Aorta (tissue), 5 donors: ENCODE measurements at regions not wholly inside any gene's neighbourhood (a gene's known extent, or its start where the extent isn't known, plus 50 kb on each side); places are given as distances from the start of the nearest gene placed in this dataset.
"Not testable (repeated sequence)": the region's sequence is repeated elsewhere in the genome, so short reads cannot be mapped to it uniquely, and the experiment has no call there.

ENCODE experiments used
- ATAC-seq: fragments of 200-7000 bp; cut with Tn5 transposase; one replicate; pipeline ENCODE4 v1.9.1; 2022; ENCODE audit warnings: moderate library complexity; ENCODE audit not compliant: low FRiP score
- DNase-seq, 2 donors: peaks; one replicate each; pipeline ENCODE4 v3.0.0-alpha.2; 2020
- H3K27ac ChIP-seq, 2 donors: one replicate each; pipeline ENCODE4 v1.5.1; 2013; ENCODE audit warnings: low read length in 2 of 2, mild to moderate bottlenecking in 2 of 2, moderate library complexity in 2 of 2, control low read depth in 1 of 2, inconsistent platforms in 1 of 2, low read depth in 1 of 2
- H3K27me3 ChIP-seq, 2 donors: one replicate each; pipeline ENCODE4 v1.6.1; 2013; ENCODE audit warnings: control low read depth in 1 of 2, low read length in 1 of 2, mild to moderate bottlenecking in 1 of 2, moderate library complexity in 1 of 2; ENCODE audit not compliant: insufficient read depth in 2 of 2, control insufficient read depth in 1 of 2
- H3K36me3 ChIP-seq, 2 donors: one replicate each; pipeline ENCODE4 v1.6.1; 2013; ENCODE audit warnings: control low read depth in 1 of 2, low read length in 1 of 2, mild to moderate bottlenecking in 1 of 2; ENCODE audit not compliant: insufficient read depth in 2 of 2, control insufficient read depth in 1 of 2
- H3K4me1 ChIP-seq, 2 donors: one replicate each; pipeline ENCODE4 v1.6.1; 2013; ENCODE audit warnings: low read length in 2 of 2, control low read depth in 1 of 2, mild to moderate bottlenecking in 1 of 2, moderate library complexity in 1 of 2; ENCODE audit not compliant: insufficient read depth in 2 of 2, control insufficient read depth in 1 of 2
- H3K4me3 ChIP-seq, 2 donors: one replicate each; pipeline ENCODE4 v1.5.1; 2013; ENCODE audit warnings: low read length in 2 of 2, control low read depth in 1 of 2, mild to moderate bottlenecking in 1 of 2
- H3K9me3 ChIP-seq: one replicate; pipeline ENCODE4 v1.6.1; 2013; ENCODE audit warnings: mild to moderate bottlenecking, low read length; ENCODE audit not compliant: control insufficient read depth
- WGBS, 2 donors: extraction: QIAGEN DNeasy Blood & Tissue Kit; methylation state at CpG; one replicate each; pipeline ENCODE4 v1.1.7; 2013; 5-methylcytosine and 5-hydroxymethylcytosine counted together
- intact Hi-C, 2 donors: fragments of 100-400 bp; cut with DNase I; formaldehyde crosslinking; loops; one replicate each; pipeline versions ENCODE4 v1.14.2 to v1.15.0; 2022
- donor health status: healthy with polysubstance abuse.
- donor health status: Bipolar disorder and iron deficiency.
- donor health status: DM: no; HTN: no; CAD: no.
- donor health status: DM: no; HTN: no; CAD: no.
- donor health status: DM: yes; HTN: yes; CAD: no.

GRCh38 chr6:121791396-121792315, 356.2 kb downstream of the GJA1 start:
- intact Hi-C loops, result no loop called here
- H3K27me3 ChIP-seq, result no peaks in the 10 kb centered on the region
- no peaks in the 10 kb centered on the region for H3K36me3 ChIP-seq
- ATAC-seq (no peak), DNase-seq (no peak)
- H3K9me3 ChIP-seq, result no peaks in the 10 kb centered on the region
- no peak overlapping the region for H3K27ac ChIP-seq
- no peaks in the 10 kb centered on the region for H3K4me1 ChIP-seq
- WGBS, 2 donors, result 80 to 82% methylated on average over 6 of the region's 6 CpGs
- no peak overlapping the region for H3K4me3 ChIP-seq

DNA sequence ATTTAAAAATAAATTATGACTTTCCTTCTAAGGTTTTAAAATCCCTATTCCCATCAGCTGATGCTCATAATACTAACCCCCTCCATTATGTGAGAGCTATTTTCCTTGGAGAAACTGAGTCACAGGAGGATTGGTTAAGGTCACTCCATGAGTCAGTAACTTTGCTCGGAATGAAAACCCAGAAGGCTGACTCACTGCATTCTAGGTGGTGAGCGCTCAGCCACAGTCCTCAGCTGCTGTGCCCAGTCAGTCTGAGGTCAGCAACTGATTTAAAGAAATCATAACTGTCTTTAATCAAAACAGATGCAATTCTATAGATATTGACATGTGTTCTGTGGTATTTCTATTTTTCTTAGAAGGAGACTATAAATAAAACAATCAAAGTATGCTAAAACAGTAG, 359.2 kb downstream of the GJA1 start:
- Histone ChIP-seq H3K36me3 (no peaks in the 10 kb centered on the region), H3K9me3 (no peaks in the 10 kb centered on the region), H3K27me3 (no peaks in the 10 kb centered on the region), H3K27ac (no peak overlapping the region), H3K4me3 (no peak overlapping the region), H3K4me1 (no peaks in the 10 kb centered on the region)
- 12% methylated on average over 2 of the region's 2 CpGs for WGBS, 2 donors
- peak; percentile 52 for ATAC-seq
- intact Hi-C loops, result no loop called here
- DNase-seq, result peak in 1 of 2 donors; percentile 50

DNA sequence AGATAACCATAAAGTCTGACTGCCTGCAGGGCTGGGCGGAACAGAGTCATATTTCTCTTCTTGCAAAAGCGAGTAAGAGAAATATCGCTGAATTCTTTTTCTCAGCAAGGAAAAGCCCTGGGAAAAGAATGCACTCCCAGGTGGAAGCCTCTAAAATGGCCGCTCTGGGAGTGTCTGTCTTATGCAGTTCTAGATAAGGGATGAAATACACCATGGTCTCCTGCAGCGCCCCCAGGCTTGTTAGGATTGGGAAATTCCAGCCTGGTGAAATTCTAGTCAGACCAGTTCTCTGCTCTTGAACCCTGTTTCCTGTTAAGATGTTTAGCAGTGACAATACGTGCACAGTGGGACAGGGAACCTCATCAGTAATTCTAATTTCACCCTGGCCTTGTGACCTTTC, 362.2 kb downstream of the GJA1 start:
- DNase-seq, H3K9me3 ChIP-seq, H3K27me3 ChIP-seq, ATAC-seq, H3K36me3 ChIP-seq, intact Hi-C loops, H3K4me1 ChIP-seq, H3K27ac ChIP-seq, H3K4me3 ChIP-seq: not testable (repeated sequence)
- WGBS, 2 donors, result 96 to 97% methylated on average over 6 of the region's 6 CpGs

- DNase-seq, result not testable (repeated sequence)
These were observed 362.7 kb downstream of the GJA1 start for GRCh38 chr6:121798126-121798525.

GRCh38 chr6:121799574-121799973, 364.1 kb downstream of the GJA1 start:
- ATAC-seq (no peak), DNase-seq (no peak)
- Histone ChIP-seq H3K36me3 (no peaks in the 10 kb centered on the region), H3K27ac (no peak overlapping the region), H3K27me3 (no peaks in the 10 kb centered on the region), H3K4me1 (no peaks in the 10 kb centered on the region), H3K9me3 (no peaks in the 10 kb centered on the region), H3K4me3 (no peak overlapping the region)
- intact Hi-C loops, result no loop called here

More at GRCh38 chr6:121798126-121798525, 362.7 kb downstream of the GJA1 start:
- H3K36me3 ChIP-seq, H3K27ac ChIP-seq, intact Hi-C loops, H3K4me3 ChIP-seq, ATAC-seq, H3K4me1 ChIP-seq, H3K27me3 ChIP-seq, H3K9me3 ChIP-seq: not testable (repeated sequence)
- WGBS, 2 donors, result 86 to 88% methylated on average over 1 of the region's 1 CpG

GRCh38 chr6:121800047-121800446, 364.6 kb downstream of the GJA1 start:
- intact Hi-C loops, result no loop called here
- no peaks in the 10 kb centered on the region for H3K36me3 ChIP-seq
- ATAC-seq (no peak), DNase-seq (no peak)
- H3K27ac ChIP-seq, result no peak overlapping the region
- no peak overlapping the region for H3K4me3 ChIP-seq
- WGBS, 2 donors, result 94 to 99% methylated on average over 1 of the region's 1 CpG
- H3K27me3 ChIP-seq, result no peaks in the 10 kb centered on the region
- H3K4me1 ChIP-seq, result no peaks in the 10 kb centered on the region
- no peaks in the 10 kb centered on the region for H3K9me3 ChIP-seq

DNA sequence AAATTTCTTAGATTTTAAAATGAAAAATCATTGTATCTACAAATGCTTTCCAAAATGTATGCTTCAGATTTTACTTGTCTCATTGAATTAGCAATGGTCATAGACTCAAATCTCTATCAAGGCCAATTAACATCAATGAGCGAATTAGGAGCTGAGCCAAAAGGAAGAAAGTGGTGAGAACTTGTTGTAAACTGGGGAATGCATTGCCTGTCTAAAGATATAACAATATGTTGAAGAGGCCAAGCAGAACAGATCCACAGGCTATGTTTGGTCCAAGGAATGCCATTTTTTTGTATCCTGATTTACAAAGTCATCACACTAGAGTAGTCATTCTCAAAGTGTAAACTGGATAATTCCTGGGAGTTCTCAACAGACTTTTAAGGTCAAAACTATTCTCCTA, 370.7 kb downstream of the GJA1 start:
- Histone ChIP-seq H3K27ac (no peak overlapping the region), H3K4me3 (no peak overlapping the region), H3K36me3 (no peaks in the 10 kb centered on the region), H3K9me3 (no peaks in the 10 kb centered on the region), H3K4me1 (no peaks in the 10 kb centered on the region), H3K27me3 (no peaks in the 10 kb centered on the region)
- WGBS, 2 donors, result 92 to 95% methylated on average over 1 of the region's 1 CpG
- ATAC-seq, result no peak
- intact Hi-C loops, result no loop called here
- DNase-seq, result no peak

DNA sequence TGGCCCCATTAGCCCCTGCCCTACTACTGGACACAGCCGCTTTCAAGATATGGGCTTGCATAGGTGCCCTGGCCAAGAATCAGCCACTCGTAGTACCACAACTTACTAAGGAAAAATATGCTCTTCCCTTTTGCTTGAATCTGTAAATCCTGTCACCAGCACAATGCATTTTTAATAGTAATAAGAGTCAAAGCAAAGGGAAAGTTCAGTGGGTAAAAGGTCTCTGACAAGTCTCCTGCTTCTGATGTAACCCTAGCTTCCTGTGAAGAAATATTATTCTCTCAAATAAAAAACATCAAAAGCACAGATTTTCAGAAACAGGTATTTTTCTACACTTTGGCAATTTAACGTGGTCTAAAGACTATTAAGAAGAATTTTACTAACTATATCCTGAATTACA, 373.8 kb downstream of the GJA1 start:
- 82% methylated on average over 3 of the region's 3 CpGs for WGBS, 2 donors
- intact Hi-C loops, result no loop called here
- Histone ChIP-seq H3K4me3 (no peak overlapping the region), H3K9me3 (no peaks in the 10 kb centered on the region), H3K27me3 (no peaks in the 10 kb centered on the region), H3K27ac (no peak overlapping the region), H3K4me1 (no peaks in the 10 kb centered on the region), H3K36me3 (no peaks in the 10 kb centered on the region)
- ATAC-seq, result no peak
- no peak for DNase-seq
